ENCODE measurements at regions not wholly inside any gene's neighbourhood (a gene's known extent, or its start where the extent isn't known, plus 50 kb on each side); places are given as distances from the start of the nearest gene placed in this dataset.
"Not testable (repeated sequence)": the region's sequence is repeated elsewhere in the genome, so short reads cannot be mapped to it uniquely, and the experiment has no call there.

DNA sequence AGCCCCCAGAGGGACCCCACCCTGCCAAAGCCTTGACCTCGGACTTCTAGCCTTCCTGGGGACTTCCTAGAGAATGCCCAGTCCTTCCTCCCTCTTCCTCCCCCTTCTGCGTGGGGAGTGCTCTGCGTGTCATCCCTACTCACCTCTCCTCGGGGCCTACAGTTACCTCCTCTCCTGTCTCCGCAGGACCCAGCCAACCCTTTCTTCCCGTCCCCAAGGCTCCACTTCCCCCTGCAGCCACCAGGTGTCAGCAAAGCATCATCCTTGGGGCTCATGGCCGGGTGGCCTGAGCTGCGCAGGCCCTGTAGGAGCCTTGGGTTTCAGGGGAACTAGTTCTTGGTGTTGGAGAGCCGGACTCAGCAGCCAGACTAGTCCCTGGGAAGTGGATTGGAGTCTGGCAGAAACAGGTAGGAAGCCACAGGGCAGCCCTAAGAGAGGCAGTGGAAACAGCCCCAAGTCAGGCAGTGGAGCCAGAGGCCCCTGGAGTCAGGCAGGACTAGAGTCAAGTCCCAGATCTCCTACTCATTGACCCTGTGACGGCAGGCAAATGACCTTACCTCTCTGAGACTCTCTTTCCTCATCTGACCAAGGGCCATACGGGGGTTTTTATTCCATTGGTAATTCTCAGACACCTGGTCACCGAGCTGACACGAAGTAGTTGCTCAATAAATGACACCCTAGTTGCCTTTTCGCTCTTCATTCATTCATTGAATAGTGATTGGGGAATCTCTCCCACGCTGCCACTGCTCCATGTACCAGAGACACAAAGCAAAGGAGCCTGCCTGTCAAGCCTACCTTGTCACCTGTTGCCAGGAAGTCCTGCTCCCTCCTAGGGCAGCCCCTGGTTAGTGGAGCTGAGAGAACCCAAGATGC, 101.8 kb upstream of the GRK3 start:
- peak; percentile 28 to 62 (median 55) for DNase-seq

- not testable (repeated sequence) for DNase-seq
These were observed 101.2 kb upstream of the GRK3 start for GRCh38 chr22:25463347-25463628.

DNA sequence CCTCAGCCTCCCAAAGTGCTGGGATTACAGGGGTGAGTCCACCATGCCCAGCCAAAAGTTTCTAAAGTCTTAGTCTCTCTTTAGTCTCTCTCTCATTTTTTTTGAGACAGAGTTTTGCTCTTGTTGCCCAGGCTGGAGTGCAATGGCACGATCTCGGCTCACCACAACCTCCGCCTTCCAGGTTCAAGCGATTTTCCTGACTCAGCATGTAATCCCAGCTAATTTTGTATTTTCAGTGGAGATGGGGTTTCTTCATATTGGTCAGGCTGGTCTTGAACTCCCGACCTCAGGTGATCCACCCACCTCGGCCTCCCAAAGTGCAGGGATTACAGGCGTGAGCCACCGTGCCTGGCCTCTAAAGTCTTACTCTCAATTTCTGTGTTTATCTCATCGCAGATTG, 100.1 kb upstream of the GRK3 start:
- DNase-seq, result not testable (repeated sequence)

DNA sequence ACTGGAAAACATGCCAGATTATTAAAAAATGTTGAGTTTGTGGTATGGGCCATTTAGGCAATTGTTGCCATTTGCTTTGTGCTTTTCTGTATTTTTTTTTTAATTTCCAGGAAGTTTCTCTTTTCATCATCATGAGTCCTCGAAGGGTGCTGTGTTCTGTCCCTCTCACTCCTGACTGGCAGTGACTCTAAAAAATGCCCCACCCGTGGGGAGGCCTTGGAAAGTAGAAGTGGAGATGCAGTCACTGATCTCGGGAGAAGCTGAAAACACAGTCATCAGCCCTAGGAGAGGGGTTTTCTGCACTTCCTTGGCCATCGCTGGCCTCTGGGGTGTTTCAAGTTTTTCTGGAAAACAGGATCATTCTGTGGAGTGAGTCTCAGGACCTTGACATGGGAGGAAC, 98.5 kb upstream of the GRK3 start:
- DNase-seq, result no peak

DNA sequence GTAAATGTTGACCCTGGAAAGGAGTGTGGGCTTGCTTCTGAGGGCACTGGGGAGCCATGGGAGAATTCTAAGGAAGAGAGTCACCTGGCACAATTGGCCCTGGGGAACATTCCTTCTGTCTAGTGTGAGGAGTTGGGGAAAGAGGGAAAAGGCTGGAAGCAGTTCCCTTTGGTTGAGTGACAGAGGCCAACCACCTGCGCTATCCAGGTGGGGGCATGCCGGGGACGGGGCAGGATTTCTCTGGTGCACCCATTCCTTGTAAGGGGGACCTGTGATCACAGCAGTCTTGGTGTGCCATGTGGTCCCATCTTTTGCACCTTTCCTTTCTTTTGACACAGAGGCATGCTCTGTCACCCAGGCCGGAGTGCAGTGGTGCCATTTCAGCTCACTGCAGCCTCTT, 92.1 kb upstream of the GRK3 start:
- DNase-seq, result no peak

DNA sequence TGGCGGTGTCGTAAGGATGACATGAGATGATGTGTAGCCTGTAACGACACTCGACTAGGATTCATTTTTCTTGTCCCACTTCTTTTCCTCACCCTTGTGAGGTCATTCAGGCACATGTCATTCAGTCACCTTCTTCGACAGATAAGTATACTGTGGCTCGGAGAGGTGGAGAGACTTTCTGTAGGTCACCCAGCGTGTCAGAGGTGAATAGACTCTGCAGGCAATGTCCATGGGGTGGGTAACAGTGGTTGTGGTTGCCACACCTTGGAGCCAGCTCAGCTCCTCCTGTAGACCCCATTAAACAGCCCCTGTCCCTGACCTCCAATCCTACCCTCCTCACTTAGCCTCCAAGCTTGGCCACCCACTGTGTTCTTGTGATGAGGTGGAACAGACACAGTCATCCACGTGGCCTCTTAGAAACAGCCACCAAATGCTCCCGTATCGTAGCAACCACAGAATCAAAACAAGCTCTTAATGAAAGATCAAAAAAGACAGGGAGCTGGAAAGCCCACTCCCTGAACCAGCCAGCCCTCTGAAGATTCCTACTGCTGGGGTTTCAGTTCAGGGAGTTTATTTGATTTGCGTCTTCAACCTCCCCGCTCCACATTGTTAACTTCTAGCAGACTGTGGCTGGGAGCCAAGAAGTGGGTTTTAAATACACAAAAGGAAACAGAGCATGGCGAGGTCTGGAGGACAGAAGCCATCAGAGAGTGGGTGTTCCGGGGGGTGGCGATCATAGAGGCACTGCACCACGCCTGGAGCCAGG, 89.0 kb upstream of the GRK3 start:
- DNase-seq, result no peak

GRCh38 chr22:25477358-25477757, 87.1 kb upstream of the GRK3 start:
- no peak for DNase-seq

DNA sequence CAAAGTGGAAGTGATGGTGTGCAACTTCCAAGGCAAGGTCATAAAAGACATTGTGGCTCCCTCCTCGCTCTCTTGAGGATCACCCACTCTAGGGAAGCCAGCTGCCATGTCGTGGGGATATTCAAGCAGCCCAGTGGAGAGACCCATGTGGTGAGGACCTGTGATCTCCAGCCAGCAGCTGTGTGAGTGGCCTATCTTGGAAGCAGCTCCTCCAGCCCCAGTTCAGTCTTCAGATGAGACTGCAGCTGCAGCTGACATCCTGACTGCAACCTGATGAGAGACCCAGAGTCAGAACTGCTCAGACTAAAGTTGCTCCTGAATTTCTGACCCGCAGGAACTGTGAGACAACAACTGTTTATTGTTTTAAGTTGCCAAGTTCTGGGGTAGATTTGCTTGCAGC, 86.4 kb upstream of the GRK3 start:
- DNase-seq, result no peak

- DNase-seq, result no peak
These were observed 85.9 kb upstream of the GRK3 start for GRCh38 chr22:25478528-25478927.

DNA sequence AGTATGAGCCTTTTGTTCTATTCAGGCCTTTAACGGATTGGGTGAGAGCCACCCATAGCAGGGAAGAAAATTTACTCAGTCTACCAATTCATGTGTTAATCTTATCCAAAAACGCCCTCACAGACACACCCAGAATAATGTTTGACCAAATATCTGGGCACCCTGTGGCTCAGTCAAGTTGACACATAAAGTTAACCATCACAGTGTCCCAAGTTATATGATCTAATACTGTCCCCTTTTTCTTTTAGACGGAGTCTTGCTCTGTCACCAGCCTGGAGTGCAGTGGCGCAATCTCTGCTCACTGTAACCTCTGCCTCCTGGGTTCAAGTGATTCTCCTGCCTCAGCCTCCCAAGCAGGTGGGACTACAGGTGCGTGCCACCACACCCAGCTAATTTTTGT, 83.6 kb upstream of the GRK3 start:
- DNase-seq, result not testable (repeated sequence)

DNA sequence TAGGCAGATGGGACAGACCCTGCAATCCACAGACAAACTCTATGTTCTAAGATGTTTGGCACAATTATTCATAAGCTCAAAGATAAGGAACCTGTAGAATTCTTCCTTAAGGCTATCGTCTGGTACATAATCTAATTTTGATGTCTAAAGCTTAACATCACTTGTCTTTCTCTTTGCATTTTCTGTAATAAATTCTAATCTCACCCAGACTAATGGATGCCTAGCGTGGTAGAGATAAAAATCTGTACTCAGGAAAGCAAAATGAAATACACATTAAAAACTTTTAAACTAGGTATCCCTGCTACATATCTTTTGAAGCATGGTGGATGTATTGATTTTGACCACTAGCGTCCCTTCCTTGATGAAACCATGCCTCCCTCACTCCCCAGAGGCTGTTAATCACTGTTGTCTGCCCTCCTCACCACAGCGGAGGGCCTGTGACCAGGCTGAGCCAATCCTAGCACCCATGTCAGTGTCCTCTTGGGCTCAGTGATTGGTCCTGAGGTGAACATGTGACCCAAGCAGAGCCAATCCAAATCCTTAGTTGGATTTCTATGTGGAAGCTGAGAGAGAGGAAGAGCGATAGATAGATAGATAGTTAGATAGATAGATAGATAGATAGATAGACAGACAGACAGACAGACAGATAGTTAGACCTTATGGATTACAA, 82.2 kb upstream of the GRK3 start:
- no peak for DNase-seq

DNA sequence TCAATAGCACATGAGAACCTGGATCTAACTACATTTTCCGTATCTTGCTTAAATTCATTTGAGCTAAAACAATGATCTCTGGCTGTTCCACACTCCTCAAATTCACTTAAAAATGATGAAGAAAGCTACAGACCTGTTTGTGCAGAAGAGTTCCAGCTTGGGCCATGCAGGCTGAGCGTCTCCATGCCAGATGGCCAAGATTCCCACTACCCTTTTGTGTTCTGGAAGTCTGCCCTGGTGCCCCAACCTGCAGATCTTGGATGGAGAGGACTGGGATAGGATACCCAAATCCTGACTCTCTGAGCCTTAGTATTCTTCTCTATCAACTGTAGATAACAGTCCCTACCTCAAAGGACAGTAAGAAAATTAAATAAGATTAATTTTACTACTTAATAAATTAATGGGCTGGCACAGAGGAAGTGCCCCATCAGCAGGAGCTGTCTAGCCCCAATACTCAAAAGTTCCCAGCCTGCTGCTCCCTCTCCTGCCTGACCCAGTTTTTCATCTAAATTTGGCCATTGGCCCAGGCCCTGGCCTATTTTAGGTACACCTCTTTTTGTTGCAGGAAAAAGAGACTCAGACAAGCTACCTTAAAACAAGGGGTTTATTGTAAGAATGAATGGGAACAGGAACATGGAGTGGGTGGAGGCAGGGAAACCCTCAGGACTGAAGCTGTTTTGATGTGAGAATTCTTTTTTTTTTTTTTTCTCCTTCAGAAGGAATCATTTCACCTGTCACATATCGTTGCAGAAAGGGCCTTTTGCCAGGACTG, 81.4 kb upstream of the GRK3 start:
- no peak for DNase-seq

DNA sequence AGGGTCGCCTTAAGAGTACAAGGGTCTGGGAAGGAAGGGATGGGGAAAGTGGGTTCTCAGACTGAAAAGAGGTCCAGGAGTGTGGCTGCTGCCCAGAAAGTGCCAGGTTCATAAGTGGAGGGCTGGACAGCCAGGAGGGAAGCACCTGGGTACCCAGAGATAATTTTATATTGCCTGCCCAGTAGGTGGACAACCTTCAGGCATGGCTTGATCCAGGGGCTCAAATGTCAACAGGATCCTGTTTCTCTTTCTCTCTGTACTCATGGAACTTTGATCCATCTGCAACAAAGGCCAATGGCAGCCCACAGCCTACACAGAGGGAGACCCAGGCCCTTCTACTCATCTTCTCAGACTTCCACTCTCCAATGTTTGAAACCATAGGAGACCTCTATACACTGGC, 80.5 kb upstream of the GRK3 start:
- no peak for DNase-seq

GRCh38 chr22:25484521-25485315, 79.8 kb upstream of the GRK3 start:
- DNase-seq, result no peak

- DNase-seq, result no peak
These were observed 78.6 kb upstream of the GRK3 start for GRCh38 chr22:25485626-25486545.

DNA sequence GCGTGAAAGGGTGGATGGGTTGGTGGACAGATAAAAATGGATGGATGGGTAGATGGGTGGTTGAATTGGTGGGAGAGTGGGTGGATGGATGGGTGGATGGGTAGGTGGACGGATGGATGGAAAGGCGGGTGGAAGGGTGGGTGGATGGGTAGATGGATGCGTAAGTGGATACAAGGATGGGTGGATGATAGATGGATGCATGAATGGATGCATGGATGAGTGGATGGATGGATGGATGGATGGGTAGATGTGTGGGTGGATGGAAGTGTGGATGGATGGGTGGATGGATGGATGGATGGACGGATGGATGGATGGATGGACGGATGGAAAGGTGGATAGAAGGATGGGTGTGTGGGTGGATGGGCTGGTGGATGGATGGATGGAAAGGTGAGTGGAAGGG, 77.0 kb upstream of the GRK3 start:
- no peak for DNase-seq

DNA sequence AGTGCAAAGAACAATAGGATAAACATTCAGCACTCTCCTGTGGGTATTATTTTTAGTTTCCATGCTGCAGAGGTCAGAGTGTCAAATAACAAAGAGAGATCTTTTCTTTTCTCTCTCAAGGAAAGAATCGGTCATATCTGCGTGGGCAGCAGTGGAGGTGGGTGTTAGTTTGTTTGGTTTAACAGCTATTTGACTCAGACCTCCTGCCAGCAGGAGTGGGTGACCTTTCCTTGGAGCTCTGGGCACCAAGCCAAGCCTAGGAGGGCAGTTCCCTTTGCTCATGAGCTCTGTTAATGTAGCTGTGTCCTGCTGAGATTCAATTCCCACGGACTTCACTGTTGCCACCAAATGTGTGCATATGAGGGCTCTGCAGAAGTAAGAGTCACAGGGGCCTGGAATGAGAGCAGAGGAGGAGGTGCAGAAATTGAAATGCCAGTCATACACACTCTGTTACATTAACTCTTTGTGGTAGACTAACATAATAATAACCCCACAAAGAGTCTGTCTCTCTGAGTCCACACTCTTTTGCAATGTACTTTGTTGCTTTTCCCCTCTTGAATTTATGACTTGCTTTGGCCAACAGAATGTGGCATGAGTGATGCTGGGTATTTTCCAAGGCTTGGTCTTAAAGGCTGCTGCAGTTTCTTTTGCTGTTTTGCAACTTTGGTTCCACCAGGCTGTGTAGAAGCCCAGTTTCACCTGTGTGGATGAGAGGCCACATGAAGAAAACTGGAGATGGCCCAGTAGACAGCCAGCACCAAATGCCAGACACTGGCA, 76.0 kb upstream of the GRK3 start:
- DNase-seq, result no peak

DNA sequence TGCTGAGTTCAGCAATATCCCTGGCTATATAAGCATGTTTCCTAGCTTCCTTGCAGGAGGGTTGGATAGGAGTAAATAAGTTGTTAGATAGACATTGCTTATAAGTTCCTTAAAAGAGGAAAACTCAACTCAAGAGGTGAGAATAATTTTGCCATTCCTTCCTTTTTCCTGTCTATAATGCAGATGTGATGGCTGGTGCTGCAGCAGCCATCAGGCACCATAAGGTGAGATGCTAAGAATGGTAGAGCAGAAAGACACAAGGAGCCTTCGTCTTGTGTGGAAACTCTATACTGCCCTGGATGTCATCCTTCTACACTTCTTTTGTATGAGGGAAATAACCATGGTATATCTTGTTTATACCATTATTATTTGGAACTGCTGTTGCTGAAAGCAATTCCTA, 74.5 kb upstream of the GRK3 start:
- no peak for DNase-seq

DNA sequence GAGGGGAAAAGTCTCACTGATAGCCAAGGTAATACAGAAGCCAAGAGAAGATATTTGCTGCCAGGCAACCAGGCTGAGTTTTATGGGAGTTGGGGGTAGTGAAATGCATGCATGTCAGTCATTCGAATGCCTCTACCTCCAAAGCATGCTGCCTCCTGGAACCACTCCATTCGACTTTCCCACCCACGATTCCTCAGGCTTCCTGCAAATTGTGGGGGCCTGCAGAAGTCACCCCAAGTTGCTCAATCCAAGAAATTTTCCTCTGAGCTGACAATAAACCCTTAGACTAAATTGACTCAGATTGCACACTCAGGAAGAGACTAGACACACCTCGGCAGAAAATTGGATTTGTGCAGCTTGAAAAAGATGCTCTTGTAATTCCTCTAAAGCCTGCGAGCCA, 73.6 kb upstream of the GRK3 start:
- no peak for DNase-seq

DNA sequence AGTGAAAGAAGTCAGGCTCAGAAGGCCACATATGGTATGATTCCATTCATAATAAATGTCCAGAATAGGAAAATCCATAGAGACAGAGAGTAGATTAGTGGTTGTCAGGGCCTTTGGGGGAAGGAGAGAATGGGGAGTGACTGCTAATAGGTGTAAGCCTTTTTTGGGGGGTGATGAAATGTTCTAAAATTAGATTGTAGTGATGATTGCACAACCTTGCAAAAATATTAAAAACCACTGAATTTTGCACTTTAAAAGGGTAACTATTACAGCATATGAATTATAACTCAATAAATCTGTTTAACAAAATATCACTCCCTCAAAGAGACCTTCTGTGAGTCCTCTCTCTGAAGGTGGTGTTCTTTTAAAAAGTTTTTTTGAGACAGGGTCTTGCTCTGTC, 72.3 kb upstream of the GRK3 start:
- no peak for DNase-seq
